NCI-H2029 treated with DMSO at 0.1 percent for 48 hours (cell line): ENCODE measurements at regions not wholly inside any gene's neighbourhood (a gene's known extent, or its start where the extent isn't known, plus 50 kb on each side); places are given as distances from the start of the nearest gene placed in this dataset.
A peak's percentile ranks its signal among the peaks of the same experiment; 100 is the strongest.

ENCODE experiments used
- DNase-seq: peaks from one replicate; lab custom pipeline; 2025; lab: John Stamatoyannopoulos, UW

DNA sequence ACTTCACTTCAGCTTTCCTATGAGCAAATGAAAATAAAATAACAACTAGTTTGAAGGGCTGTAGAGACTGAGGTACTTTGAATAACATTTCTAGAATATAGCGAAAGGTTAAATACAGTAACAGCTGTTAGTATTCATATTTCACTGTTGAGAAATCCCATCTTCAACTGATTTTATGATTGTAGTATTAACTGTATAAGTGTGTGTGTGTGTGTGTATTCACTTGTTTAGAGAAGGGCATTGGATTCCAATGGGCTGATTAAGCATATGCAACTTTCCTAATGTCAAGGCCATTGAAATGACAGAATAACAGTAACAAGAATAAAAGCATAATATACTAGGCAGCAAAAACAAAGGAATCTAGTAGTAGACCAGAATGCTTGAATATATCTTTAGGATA, 957.5 kb upstream of the EPHA7 start:
- DNase-seq: no peak

DNA sequence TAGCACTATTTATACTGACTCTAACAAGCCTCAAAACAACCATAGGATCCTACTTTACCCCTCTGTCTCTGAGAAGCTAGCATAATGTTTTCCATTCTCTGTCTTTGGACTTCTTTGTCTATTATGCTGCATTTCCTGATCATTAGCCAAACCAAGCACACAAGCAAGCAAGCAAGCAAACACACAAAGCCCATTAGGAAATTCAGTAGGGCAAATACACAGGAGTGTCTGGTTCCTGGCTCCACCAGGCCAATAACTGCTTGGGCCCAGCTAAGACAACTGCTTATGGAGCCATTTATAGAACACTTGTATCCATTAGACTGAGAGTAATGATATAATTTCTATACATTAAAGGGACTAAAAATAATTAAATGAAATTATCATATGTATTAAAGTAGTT, 952.9 kb upstream of the EPHA7 start:
- peak; percentile 51 for DNase-seq

DNA sequence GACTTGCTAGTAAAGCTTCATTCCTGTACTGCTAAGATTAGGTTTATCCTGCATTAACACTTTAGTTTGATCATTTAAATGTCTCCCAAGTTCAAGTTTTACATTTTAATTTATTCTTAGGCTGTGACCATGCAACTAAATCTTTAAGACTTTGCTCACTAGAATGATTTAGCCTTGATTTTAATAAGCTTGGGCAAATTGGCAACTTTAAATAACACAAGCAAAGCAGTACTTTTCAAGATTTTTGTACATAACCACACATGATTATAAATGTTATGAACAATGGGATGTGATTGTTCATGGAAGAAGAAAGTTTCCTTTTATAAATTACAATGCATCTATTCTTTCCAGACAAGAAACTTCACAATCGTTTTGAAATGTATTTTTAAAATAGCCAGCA, 948.0 kb upstream of the EPHA7 start:
- DNase-seq: no peak

DNA sequence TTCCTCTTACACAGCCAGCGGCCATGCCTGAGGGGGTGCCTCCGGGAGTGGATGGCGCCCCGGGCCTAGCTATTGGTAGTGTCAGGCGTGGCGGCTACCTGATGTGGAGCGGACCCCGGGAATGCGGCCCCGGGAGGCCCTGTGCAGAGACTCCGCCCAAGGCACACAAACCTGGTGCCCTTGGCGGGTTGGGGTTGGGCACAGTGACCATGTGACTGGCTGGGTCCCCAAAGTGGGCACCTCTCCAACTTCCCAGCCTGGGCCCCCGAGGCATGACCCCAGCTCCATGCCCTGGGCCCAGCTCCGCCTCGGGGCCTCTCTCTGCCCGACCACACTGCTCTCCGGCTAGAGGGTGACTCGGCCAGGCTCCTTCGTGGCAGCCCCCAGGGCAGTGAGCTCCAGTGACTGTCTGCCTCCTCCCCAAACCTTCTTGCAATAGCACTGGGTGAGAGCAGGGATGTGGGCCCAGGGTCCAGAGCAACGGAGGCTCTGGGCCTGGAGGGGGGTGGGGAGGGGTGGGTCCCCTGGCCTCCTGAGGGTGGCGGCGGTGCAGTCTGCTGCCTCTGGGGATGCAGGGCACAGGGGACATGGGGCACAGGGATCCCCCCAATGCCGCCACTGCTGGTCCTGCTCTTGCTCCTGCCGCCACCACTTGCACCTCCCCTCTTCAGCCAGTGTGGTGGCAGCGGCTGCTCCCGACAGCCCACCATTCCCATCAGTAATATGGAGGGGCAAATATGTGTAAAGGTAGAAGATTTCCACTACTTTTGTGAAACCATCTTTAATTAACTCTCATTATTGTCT, 942.9 kb upstream of the EPHA7 start:
- no peak for DNase-seq

DNA sequence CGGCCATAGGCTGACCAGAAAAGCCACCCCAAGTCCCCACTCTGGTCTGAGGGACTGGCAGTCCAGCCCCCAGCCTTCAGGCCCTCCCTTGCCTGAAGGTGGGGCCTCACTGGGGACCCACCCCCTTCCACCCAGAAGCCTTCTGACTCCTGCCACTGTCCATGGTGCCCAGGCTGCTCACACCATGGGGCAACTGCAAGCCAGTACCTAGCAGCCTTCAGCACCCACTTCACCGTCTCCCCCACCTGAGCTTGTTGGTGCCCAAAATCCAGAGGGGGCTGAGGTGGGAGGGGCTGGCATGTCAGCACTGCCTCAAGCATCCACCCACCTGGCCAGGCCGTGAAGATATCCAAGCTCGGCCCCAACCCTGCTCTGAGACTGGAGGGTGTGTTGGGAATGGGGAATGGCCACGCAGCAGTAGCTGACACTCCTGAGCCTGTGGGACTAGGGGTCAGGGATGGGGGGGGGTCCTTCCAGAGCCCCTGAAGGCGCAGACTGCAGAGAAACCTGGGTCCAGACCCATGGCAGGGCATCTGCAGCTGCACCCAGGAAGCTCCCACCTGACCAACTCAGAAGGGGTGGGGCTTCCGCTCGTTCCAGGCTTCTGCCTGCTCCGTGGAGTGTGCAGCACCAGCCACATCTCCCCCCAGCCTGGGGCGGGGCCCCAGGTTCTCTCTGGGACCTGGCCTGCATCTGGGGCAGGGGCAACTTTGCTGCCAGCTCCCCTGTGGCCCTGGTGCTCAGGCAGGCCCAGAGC, 942.1 kb upstream of the EPHA7 start:
- no peak for DNase-seq

DNA sequence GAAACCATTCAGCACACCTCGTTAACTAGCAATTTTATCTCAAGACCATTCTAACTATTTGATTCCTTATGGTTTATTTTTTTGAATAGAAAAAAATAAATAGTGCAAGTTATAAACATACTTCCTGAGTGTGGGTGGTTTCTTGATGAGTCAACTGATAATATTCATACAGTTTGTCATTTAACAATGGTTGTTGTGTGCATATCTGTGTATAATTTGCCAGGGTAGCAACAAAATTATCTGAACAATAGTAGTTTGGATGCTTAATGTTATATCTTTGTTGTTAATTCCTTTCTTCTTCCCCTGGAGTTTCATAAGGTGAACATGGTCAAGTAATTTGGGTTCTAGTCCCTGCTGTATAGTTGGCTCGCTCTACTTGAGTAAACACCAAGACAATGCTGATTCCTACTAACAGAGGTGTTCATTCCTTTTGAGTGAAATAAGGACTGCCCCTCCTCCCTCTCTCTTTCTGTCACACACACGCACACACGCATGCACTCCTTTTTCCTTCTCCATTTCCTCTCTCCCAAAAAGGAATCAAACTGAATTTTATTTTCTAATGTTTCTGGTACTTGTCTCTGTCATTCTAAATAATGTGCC, 938.1 kb upstream of the EPHA7 start:
- DNase-seq: no peak

DNA sequence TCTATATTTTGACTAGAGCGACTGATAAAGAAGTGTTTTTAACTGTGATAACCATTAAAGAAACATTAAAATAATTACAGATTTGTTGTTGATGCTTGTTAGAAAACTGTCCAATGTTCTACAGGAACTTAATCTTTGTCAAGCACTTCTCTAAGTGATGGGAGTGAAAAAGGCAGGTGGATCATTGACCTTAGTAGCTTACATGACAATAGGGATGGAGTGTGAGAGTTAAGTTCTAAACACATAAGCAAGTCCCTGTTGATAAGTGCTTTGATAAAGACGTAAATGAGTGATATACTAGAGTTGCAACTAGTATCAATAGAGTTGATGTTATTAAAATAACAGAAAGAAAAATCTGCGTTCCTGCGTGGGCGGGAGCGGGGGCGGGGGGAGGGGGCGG, 931.5 kb upstream of the EPHA7 start:
- no peak for DNase-seq

DNA sequence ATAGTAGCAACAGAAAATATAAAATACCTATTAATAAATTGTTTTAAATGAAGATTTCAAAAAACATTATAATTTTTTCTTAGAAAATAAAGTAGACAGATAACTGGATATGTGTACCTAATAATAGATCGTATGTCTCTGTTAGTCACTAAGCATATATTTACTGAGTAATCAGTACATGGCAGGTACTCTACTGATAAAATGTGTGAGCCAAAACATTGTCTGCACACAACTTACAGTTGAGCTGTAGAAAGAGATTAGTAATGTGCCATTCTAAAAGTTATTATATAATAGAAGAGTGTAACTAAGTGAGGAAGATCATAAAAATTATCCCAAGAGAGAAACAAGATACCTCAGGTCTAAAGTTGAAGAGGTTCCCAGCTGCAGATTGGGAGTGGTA, 929.9 kb upstream of the EPHA7 start:
- peak; percentile 35 for DNase-seq

DNA sequence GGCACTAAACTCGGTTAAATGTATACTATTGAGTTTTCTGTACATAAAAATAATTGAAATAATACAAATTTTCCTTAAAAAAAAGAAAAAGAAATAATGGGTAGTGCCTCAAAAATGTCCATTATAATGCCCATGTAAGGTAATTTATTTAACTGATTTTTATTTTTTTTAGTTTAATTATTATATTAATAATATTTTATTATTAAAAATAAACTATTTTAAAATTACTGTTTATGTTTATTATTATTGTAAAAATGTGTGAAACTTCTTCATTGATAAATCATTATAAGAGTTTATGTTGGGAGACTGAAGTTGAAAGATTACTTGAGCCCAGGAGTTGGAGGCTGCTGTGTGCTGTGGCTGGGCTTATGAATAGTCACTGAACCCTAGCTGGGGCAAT, 925.5 kb upstream of the EPHA7 start:
- no peak for DNase-seq

DNA sequence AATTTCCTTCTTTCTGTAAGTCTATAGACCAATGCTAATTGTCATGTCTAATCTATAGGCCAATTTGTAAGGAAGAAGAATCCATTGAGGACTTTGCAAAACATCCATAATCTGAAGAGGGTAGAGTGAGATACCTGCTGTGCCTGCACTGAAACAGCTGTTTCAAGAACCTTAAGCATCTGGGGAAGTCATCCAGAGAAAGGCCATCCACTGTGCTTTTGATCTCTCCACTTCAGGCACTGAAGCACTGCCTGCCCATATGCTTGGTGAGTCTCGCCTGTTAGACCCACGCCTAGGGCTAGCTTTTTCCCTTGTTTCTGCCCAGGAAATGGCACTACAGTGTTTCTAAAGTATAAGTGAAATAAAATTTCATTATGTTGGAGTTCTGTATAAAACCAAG, 921.8 kb upstream of the EPHA7 start:
- no peak for DNase-seq

DNA sequence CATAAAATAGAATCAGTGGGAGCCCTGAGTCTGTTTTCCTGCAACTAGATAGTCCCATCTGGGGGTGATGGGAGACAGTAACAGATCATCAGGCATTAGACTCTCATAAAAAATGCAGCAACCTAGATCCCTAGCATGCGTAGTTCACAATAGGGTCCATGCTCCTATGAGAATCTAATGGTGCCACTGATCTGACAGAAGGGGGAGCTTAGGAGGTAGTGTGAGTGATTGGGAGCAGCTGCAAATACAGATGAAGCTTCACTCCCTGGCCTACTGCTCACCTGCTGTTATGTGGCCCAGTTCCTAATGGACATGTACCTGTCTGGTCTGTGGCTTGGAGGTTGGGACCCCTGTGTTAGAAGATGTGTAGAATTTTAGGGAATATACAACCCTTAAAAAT, 904.5 kb upstream of the EPHA7 start:
- DNase-seq: no peak

DNA sequence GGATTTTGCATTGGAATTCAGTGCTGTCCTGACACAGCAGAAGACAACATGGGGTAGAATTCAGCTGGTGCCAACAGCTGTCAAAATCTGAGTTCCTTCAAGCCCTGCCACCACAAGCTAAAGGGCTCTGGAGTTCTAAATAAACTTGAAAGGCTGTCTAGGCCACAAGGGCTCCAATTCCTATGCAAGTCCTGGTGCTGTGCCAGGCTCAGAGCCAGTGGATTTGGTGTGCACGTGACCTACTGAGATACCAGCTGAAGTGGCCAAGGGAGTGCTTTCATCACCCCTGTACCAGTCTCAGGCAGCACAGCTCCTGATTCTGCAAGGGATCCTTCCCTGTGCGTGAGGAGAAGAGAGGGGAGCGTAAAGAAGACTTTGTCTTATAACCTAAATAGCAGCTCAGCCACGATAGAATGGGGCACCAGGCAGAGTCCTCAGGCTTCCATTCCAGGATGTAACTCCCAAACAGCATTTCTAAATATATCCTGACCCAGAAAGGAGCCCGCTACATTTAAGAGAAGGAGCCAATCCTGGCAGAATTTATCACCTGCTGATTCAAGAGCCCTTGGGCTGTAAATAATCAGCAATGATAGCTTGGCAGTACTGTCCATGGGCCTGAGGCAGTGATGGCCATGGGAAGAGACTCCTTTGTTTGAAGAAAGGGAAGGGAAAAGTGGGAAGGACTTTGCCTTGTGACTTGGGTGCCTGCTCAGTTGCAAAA, 881.2 kb upstream of the EPHA7 start:
- peak; percentile 27 for DNase-seq

DNA sequence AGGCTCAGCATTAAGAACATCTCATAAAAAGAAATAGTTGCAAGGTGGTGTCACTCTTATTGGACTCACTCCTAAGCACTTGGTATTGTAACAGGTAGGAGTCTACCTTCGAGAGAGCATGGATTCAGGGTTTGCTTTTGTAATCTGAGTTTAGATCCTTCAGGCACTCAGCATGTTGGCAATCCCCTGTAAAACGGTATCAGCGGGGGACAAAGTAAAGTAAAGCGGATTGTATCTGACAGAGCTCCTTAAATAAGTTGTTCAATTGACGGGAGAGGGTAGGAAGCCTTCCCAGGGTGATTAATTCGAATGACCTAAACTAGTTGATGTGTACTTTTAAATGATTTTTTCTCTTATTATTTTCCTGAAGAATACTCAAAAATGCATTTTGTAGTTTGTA, 869.8 kb upstream of the EPHA7 start:
- no peak for DNase-seq

DNA sequence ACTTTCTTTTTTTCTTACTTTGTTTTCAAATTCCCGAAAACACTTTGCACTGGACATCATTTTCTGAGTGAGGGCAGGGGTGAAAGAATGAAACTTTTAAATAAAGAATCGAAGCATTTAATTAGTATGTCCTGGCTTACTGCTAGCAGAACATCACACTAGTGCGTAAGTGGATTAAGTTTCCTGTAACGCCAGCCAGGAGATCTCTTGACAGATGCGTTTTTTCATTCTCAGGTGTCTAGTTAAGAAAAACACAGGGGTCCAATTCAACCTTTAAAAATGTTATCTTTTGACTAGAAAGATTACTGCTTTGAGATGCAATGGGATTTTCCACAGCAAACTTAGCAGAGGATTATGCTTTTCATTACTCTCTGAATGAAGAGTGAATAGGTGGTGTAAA, 858.8 kb upstream of the EPHA7 start:
- DNase-seq: no peak

DNA sequence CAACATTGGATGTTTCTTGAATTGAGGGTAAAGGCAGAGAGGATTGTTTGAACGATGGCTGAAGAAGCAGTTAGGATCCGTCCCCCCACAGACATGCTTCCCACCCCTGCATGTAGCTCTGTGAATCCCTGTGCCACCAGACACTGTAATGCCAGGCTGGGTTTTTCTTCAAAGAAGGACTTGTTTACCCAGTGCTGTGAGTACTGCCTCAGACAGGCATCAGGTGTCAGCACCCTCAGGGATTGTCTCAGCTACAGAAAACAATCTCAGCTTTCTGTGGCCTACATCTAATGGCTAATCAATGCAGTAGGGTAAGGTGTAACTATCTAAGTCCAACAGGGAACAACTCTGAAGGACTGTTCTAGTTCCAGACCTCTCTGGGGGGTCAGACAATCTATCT, 853.0 kb upstream of the EPHA7 start:
- peak; percentile 14 for DNase-seq

DNA sequence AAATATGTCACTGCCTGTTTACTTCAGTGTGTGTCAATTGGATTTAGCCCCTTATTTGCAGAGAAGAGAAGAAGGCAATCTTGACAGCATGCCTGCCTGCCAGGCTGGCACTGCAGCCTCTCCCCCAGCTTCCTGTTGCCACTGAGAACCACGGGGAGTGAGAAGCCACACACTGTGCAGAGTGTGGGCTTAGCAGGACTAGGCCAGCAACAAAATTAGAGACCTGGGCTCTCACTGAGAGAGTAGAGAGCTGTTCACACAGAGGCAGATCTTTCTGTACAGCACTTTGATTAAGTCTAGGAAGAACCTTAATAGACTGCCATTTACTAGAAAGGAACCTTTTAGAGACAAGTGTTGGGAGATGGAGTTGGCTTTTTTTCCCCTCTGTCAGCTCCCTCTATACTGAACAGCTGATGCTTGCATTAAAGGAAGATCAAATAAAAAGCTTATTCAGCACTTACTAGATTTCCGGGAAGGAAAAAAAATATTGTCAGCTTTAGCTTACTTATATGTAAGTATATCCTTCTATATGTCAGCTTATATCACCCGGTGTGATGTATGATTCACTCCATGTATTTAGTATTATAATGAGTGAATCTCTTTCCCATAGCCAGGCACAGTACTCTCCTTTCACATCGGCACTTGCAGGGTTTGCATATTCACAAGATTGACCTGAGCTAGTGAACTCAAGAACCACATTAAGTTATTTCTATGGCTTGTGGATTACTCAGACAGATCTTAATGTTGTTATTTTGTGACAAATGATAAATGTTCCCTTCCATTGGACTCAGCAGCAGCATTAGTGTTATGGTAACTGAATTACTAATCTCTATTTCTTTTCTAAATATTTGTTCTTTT, 851.0 kb upstream of the EPHA7 start:
- DNase-seq: peak; percentile 7

DNA sequence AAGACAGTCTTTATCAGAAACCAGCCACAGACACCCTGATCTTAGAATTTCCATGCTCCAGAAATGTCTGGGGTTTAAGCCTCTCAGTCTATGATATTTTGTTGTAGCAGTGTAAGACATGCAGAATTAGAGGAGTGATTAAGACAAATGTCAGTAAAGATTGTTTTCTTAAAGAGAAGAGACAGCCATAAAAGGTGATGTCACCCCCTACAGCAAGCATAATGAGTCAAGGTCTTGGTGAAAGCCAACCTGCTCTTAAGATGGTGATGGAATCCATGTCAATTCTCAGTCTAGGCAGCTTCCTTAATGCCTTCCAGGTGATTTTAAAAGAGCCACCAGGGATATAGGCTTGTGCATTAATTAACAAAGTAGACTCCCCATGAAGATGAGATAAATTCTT, 849.9 kb upstream of the EPHA7 start:
- no peak for DNase-seq

DNA sequence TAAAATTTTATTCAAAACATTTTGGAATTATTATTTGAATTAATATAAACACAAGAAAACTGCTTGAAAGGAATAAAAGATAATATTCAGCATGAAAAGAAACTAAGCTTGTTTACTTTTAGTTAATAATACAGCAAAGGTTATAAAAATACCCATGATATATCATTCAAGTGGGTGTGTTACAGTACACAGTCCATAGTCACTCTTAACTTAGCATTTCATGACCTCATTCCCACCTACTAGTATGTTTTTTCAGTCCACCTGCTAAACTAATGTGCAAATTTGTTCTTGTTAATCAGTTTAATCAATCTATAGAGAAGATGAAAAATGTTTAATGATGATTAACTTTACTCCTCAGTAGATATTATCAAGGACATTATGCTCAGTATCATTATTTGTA, 841.4 kb upstream of the EPHA7 start:
- no peak for DNase-seq

DNA sequence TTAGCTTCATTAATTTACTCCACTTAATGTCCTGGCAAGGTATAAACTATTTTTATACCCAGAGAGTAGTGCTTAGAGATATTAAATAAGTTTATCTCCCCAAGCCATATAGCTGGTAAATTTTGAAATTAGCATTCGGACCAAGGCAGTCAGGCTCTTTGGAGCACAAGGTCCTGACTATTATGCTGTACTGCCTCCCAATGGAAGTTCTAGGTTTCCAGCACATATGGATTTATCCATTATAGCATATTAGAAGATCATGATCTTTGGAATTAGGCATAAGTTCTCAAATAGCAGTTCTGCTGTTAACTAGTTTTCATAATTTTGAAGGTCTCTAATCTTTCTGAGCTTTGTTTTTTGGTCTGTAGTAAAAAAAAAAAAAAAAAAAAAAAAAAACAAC, 835.3 kb upstream of the EPHA7 start:
- DNase-seq: peak; percentile 1

DNA sequence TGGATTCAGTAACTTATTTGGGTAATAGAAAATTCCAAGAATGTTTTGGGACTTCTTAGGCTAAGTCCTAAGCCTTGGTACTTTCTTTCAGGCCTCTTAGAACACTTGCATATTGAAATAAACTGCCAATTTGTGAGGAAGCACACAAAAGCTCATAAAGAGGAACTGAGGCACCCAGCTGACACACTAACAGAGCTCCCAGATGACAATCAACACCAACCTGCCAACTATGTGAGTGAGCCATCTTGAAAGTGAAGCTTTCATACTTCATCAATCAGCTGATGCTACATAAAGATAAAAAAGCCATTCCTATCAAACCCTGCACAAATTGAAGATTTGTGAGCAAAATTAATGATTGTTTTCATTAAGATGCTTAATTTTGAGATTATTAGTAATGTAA, 832.5 kb upstream of the EPHA7 start:
- no peak for DNase-seq

DNA sequence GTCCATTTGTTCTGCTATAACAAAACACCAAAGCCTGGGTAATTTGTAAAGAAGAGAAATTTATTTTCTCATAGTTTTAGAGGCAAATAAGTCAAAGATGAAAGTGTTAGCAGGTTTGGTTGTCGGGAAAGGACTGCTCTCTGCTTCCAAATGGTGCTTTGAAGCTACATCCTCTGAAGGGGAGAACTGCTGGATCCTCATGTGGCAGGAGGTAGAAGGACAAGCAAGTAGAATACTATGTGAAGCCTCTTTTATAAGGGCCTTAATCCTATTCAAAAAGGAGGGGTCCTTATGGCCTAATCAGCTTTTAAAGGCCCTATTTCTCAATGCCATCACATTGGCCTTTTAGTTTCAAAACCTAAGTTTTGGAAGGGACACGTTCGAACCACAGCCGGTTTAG, 826.0 kb upstream of the EPHA7 start:
- DNase-seq: no peak

DNA sequence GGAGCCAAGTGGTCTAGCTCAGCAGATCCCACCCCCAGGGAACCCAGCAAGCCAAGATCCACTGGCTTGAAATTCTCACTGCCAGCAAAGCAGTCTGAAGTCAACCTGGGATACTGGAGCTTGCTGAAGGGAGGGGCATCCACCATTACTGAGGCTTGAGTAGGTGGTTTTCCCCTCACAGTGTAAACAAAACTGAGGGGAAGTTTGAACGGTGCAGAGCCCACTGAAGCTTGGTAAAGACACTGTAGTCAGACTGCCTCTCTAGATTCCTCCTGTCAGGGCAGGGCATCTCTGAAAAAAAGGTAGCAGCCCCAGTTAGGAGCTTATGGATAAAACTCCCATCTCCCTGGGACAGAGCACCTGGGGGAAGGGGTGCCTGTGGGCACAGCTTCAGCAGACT, 819.5 kb upstream of the EPHA7 start:
- DNase-seq: no peak
